ENCODE measurements at regions not wholly inside any gene's neighbourhood (a gene's known extent, or its start where the extent isn't known, plus 50 kb on each side); places are given as distances from the start of the nearest gene placed in this dataset.

- TF ChIP-seq TAF1 (IDR thresholded peaks at IDR 0.05; ENCODE audit: low read depth): no peak
- TF ChIP-seq, protein P1, sequence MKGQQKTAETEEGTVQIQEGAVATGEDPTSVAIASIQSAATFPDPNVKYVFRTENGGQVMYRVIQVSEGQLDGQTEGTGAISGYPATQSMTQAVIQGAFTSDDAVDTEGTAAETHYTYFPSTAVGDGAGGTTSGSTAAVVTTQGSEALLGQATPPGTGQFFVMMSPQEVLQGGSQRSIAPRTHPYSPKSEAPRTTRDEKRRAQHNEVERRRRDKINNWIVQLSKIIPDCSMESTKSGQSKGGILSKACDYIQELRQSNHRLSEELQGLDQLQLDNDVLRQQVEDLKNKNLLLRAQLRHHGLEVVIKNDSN (IDR thresholded peaks at IDR 0.05): no peak
- no peak for TF ChIP-seq EGR1 (IDR thresholded peaks at IDR 0.05)
Measured at GRCh38 chr1:4957027-4957426, 302.6 kb downstream of the AJAP1 start.

Data from Ishikawa (cell line).